ENCODE measurements at regions not wholly inside any gene's neighbourhood (a gene's known extent, or its start where the extent isn't known, plus 50 kb on each side); places are given as distances from the start of the nearest gene placed in this dataset.
"Not testable (repeated sequence)": the region's sequence is repeated elsewhere in the genome, so short reads cannot be mapped to it uniquely, and the experiment has no call there.

DNA sequence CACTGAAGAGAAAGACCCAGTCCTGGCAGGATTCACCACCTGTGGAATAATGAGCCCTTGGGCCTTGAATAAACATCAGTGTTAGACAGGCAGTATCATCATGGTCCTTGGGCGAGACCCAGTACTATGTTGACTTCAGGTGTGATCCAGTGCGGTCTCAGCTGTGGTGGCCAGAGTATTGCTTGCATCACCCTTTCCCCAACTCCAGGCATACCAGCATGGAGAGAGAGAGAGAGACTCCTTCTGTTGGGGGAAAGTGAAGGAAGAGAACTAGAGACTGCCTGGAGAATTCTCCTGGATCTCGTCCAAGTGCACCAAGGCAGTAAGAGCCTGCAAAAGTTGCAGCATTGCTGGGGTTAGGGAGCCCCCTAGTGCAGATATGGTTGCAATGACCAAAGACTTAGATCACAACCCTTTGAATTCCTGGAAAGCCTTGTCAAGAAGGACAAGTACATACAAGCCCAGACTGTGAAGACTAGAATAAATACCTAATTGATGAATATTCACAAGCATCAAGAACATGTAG lies 61.1 kb upstream of the VAMP7 start:
- Histone ChIP-seq H3K9ac (ENCODE audit: low read depth, low read length, poor library complexity, severe bottlenecking) (no peak overlapping the region), H3K4me3 (ENCODE audit: low read length, poor library complexity, severe bottlenecking) (no peak overlapping the region)
- TF ChIP-seq EZH2phosphoT487 (IDR thresholded peaks at IDR 0.05; ENCODE audit: borderline replicate concordance) (no peak), CTCF (conservative IDR thresholded peaks at IDR 0.05; ENCODE audit: low read length) (peak; percentile 71)

DNA sequence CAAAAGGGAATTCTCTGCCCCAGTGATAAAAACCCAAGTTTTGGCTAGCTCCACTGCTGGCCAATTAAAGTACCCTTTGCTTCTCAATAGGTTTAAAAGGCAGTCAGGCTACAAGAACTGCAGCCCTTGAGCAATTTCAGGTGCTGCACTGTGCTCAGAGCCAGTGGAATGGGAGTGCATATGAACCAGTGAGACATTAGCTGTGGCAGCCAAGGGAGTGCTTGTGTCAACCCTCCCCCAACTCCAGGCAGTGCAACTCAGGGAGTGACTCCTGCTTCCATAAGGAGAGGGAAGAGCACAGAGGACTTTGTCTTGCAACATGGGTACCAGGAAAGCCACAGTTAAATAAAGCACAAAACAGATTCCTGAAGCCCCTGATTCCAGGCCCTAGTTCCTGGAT lies 61.6 kb upstream of the VAMP7 start:
- H3K27me3 ChIP-seq (ENCODE audit: insufficient read depth, low read length, poor library complexity, severe bottlenecking) = no peaks in the 10 kb centered on the region
- no peaks in the 10 kb centered on the region for H3K9me2 ChIP-seq (replicated peaks; ENCODE audit: low read depth, low read length)
- H3K4me2 ChIP-seq (ENCODE audit: low read depth, low read length, poor library complexity, severe bottlenecking) = no peak overlapping the region
- no peak overlapping the region for H3K9ac ChIP-seq (ENCODE audit: low read depth, low read length, poor library complexity, severe bottlenecking)
- TF ChIP-seq CTCF (conservative IDR thresholded peaks at IDR 0.05; ENCODE audit: low read length) = no peak
- TF ChIP-seq EZH2phosphoT487 (IDR thresholded peaks at IDR 0.05; ENCODE audit: borderline replicate concordance) = no peak
- H3K9me3 ChIP-seq (ENCODE audit: insufficient read depth, low read depth, low read length) = no peaks in the 10 kb centered on the region
- no peak overlapping the region for H3K4me3 ChIP-seq (ENCODE audit: low read length, poor library complexity, severe bottlenecking)
- H3F3A ChIP-seq (ENCODE audit: low read depth) = no peaks in the 10 kb centered on the region
- no peaks in the 10 kb centered on the region for H4K20me1 ChIP-seq (ENCODE audit: insufficient read depth, low read length, poor library complexity, severe bottlenecking)
- no peaks in the 10 kb centered on the region for H3K4me1 ChIP-seq (ENCODE audit: insufficient read depth, low read length, poor library complexity, severe bottlenecking)
- no peak overlapping the region for H2AFZ ChIP-seq (ENCODE audit: low read length)
- no peaks in the 10 kb centered on the region for H3K79me2 ChIP-seq (ENCODE audit: insufficient read depth, low read length)
- H3K36me3 ChIP-seq (ENCODE audit: insufficient read depth, low read length) = no peaks in the 10 kb centered on the region

More for the DNA sequence above, 61.1 kb upstream of the VAMP7 start:
- H3K27me3 ChIP-seq (ENCODE audit: insufficient read depth, low read length, poor library complexity, severe bottlenecking) = no peaks in the 10 kb centered on the region
- no peaks in the 10 kb centered on the region for H3K9me3 ChIP-seq (ENCODE audit: insufficient read depth, low read depth, low read length)
- no peaks in the 10 kb centered on the region for H3K79me2 ChIP-seq (ENCODE audit: insufficient read depth, low read length)
- no peaks in the 10 kb centered on the region for H3K36me3 ChIP-seq (ENCODE audit: insufficient read depth, low read length)
- no peak overlapping the region for H3K4me2 ChIP-seq (ENCODE audit: low read depth, low read length, poor library complexity, severe bottlenecking)
- H3K4me1 ChIP-seq (ENCODE audit: insufficient read depth, low read length, poor library complexity, severe bottlenecking) = no peaks in the 10 kb centered on the region
- no peaks in the 10 kb centered on the region for H3F3A ChIP-seq (ENCODE audit: low read depth)
- no peaks in the 10 kb centered on the region for H4K20me1 ChIP-seq (ENCODE audit: insufficient read depth, low read length, poor library complexity, severe bottlenecking)
- no peaks in the 10 kb centered on the region for H3K9me2 ChIP-seq (replicated peaks; ENCODE audit: low read depth, low read length)
- no peak overlapping the region for H2AFZ ChIP-seq (ENCODE audit: low read length)

GRCh38 chrX:155814391-155814790 lies 66.8 kb upstream of the VAMP7 start:
- not testable (repeated sequence) for H3K4me3 ChIP-seq (ENCODE audit: low read length, poor library complexity, severe bottlenecking); H3K4me2 ChIP-seq (ENCODE audit: low read depth, low read length, poor library complexity, severe bottlenecking); H3K9me2 ChIP-seq (replicated peaks; ENCODE audit: low read depth, low read length); H2AFZ ChIP-seq (ENCODE audit: low read length); H3K9ac ChIP-seq (ENCODE audit: low read depth, low read length, poor library complexity, severe bottlenecking); H3K36me3 ChIP-seq (ENCODE audit: insufficient read depth, low read length); H4K20me1 ChIP-seq (ENCODE audit: insufficient read depth, low read length, poor library complexity, severe bottlenecking); H3K79me2 ChIP-seq (ENCODE audit: insufficient read depth, low read length); H3F3A ChIP-seq (ENCODE audit: low read depth); H3K9me3 ChIP-seq (ENCODE audit: insufficient read depth, low read depth, low read length); H3K27me3 ChIP-seq (ENCODE audit: insufficient read depth, low read length, poor library complexity, severe bottlenecking); H3K4me1 ChIP-seq (ENCODE audit: insufficient read depth, low read length, poor library complexity, severe bottlenecking)

DNA sequence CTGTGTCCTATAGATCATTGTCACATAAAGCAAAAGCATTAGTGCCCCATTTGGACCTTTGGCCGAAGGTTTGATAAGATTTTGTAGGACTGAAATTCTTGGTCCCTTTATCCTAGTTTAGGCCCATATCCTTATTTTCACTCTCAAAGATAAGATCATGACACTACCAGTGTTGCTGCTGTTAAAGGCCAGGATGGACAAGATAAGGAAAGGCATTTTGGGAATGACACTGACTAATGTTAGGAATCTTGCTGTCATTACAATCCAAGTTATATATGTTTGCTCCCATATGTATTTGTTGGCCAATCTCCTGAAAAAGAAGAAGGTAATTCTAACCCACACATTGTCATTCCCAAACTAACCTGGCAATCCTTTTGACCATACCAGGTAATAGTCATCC lies 101.3 kb upstream of the VAMP7 start:
- Histone ChIP-seq H3F3A (ENCODE audit: low read depth) (no peaks in the 10 kb centered on the region), H3K36me3 (ENCODE audit: insufficient read depth, low read length) (no peaks in the 10 kb centered on the region), H3K9me2 (replicated peaks; ENCODE audit: low read depth, low read length) (no peaks in the 10 kb centered on the region), H3K79me2 (ENCODE audit: insufficient read depth, low read length) (no peaks in the 10 kb centered on the region), H4K20me1 (ENCODE audit: insufficient read depth, low read length, poor library complexity, severe bottlenecking) (no peaks in the 10 kb centered on the region), H3K4me3 (ENCODE audit: low read length, poor library complexity, severe bottlenecking) (no peak overlapping the region), H3K4me1 (ENCODE audit: insufficient read depth, low read length, poor library complexity, severe bottlenecking) (no peaks in the 10 kb centered on the region), H3K4me2 (ENCODE audit: low read depth, low read length, poor library complexity, severe bottlenecking) (no peak overlapping the region), H3K9ac (ENCODE audit: low read depth, low read length, poor library complexity, severe bottlenecking) (no peak overlapping the region), H3K9me3 (ENCODE audit: insufficient read depth, low read depth, low read length) (no peaks in the 10 kb centered on the region), H3K27me3 (ENCODE audit: insufficient read depth, low read length, poor library complexity, severe bottlenecking) (no peaks in the 10 kb centered on the region), H2AFZ (ENCODE audit: low read length) (no peak overlapping the region)
- no peak for TF ChIP-seq CTCF (conservative IDR thresholded peaks at IDR 0.05; ENCODE audit: low read length)
- TF ChIP-seq EZH2phosphoT487 (IDR thresholded peaks at IDR 0.05; ENCODE audit: borderline replicate concordance) = no peak

All from Loucy (cell line).